IgD-negative memory B cell (primary cell): ENCODE measurements at regions not wholly inside any gene's neighbourhood (a gene's known extent, or its start where the extent isn't known, plus 50 kb on each side); places are given as distances from the start of the nearest gene placed in this dataset.

ENCODE experiments used
- H3K27ac Mint-ChIP-seq, 3 donors: one replicate each; pipeline ENCODE4 v1.8.0; 2020 to 2022; ENCODE audit warnings: mild to moderate bottlenecking in 3 of 3, mixed read lengths in 3 of 3, moderate library complexity in 1 of 3
- H3K27me3 Mint-ChIP-seq: one replicate; pipeline ENCODE4 v1.8.0; 2021; ENCODE audit warnings: mixed read lengths
- H3K36me3 Mint-ChIP-seq: one replicate; pipeline ENCODE4 v1.8.0; 2020; ENCODE audit warnings: mild to moderate bottlenecking, mixed read lengths
- H3K4me1 Mint-ChIP-seq, 3 donors: one replicate each; pipeline ENCODE4 v1.8.0; 2020 to 2022; ENCODE audit warnings: mixed read lengths in 3 of 3, mild to moderate bottlenecking in 1 of 3
- H3K4me3 Mint-ChIP-seq, 4 donors: one replicate each; pipeline ENCODE4 v1.8.0; 2020 to 2022; ENCODE audit warnings: mild to moderate bottlenecking in 4 of 4, mixed read lengths in 4 of 4, moderate library complexity in 3 of 4
- H3K9me3 Mint-ChIP-seq, 3 donors: one replicate each; pipeline ENCODE4 v1.8.0; 2020 to 2021; ENCODE audit warnings: mixed read lengths in 3 of 3, mild to moderate bottlenecking in 1 of 3

- Mint-ChIP-seq H3K27me3 (peaks cover 15% of the 10 kb centered on the region), H3K9me3 (no peaks in the 10 kb centered on the region), H3K4me1 (peaks cover 2 to 6% (median 5%) of the 10 kb centered on the region in 3 donors), H3K27ac (no peak overlapping the region), H3K4me3 (no peak overlapping the region), H3K36me3 (peaks cover 3% of the 10 kb centered on the region)
Observed at GRCh38 chr2:100222844-100223243, 80.5 kb upstream of the AFF3 start.

- Mint-ChIP-seq H3K36me3 (peaks cover 2% of the 10 kb centered on the region), H3K9me3 (no peaks in the 10 kb centered on the region), H3K4me3 (no peak overlapping the region), H3K4me1 (peaks cover 2 to 6% (median 4%) of the 10 kb centered on the region in 3 donors), H3K27me3 (peaks cover 3% of the 10 kb centered on the region), H3K27ac (no peak overlapping the region)
Observed at GRCh38 chr2:100218552-100218951, 76.2 kb upstream of the AFF3 start.

GRCh38 chr2:100217323-100217722 lies 74.9 kb upstream of the AFF3 start:
- H3K36me3 Mint-ChIP-seq = no peaks in the 10 kb centered on the region
- no peaks in the 10 kb centered on the region for H3K4me1 Mint-ChIP-seq
- no peak overlapping the region for H3K27ac Mint-ChIP-seq
- H3K9me3 Mint-ChIP-seq = no peaks in the 10 kb centered on the region
- peaks cover 7% of the 10 kb centered on the region for H3K27me3 Mint-ChIP-seq
- no peak overlapping the region for H3K4me3 Mint-ChIP-seq

GRCh38 chr2:100216015-100216414 lies 73.6 kb upstream of the AFF3 start:
- Mint-ChIP-seq H3K9me3 (no peaks in the 10 kb centered on the region), H3K27me3 (peaks cover 5% of the 10 kb centered on the region), H3K4me1 (no peaks in the 10 kb centered on the region), H3K27ac (peak overlapping the region in 1 of 3 donors; percentile 40), H3K36me3 (no peaks in the 10 kb centered on the region), H3K4me3 (no peak overlapping the region)

- Mint-ChIP-seq H3K9me3 (no peaks in the 10 kb centered on the region), H3K4me3 (no peak overlapping the region), H3K27me3 (peaks cover 5% of the 10 kb centered on the region), H3K4me1 (peaks cover 0 to under 1% (median 0%) of the 10 kb centered on the region in 3 donors), H3K36me3 (no peaks in the 10 kb centered on the region), H3K27ac (peak overlapping the region in 1 of 3 donors; percentile 74)
Observed at GRCh38 chr2:100215371-100215770, 73.0 kb upstream of the AFF3 start.

GRCh38 chr2:100214265-100214971 lies 72.0 kb upstream of the AFF3 start:
- H3K4me3 Mint-ChIP-seq = no peak overlapping the region
- peaks cover 0 to 1% (median 0%) of the 10 kb centered on the region in 3 donors for H3K9me3 Mint-ChIP-seq
- H3K4me1 Mint-ChIP-seq = peaks cover 0 to 5% (median 0%) of the 10 kb centered on the region in 3 donors
- H3K36me3 Mint-ChIP-seq = no peaks in the 10 kb centered on the region
- peaks cover 5% of the 10 kb centered on the region for H3K27me3 Mint-ChIP-seq
- no peak overlapping the region for H3K27ac Mint-ChIP-seq

- no peak overlapping the region for H3K4me3 Mint-ChIP-seq
- peaks cover 0 to 5% (median 0%) of the 10 kb centered on the region in 3 donors for H3K4me1 Mint-ChIP-seq
- H3K27me3 Mint-ChIP-seq = peaks cover 5% of the 10 kb centered on the region
- peaks cover 3% of the 10 kb centered on the region for H3K36me3 Mint-ChIP-seq
- H3K27ac Mint-ChIP-seq = no peak overlapping the region
- H3K9me3 Mint-ChIP-seq = peaks cover 0 to 1% (median 0%) of the 10 kb centered on the region in 3 donors
Observed at GRCh38 chr2:100213595-100213994, 71.2 kb upstream of the AFF3 start.

GRCh38 chr2:100212850-100213249 lies 70.5 kb upstream of the AFF3 start:
- peaks cover 5% of the 10 kb centered on the region for H3K27me3 Mint-ChIP-seq

GRCh38 chr2:100211521-100211920 lies 69.1 kb upstream of the AFF3 start:
- peaks cover 3% of the 10 kb centered on the region for H3K36me3 Mint-ChIP-seq
- no peak overlapping the region for H3K4me3 Mint-ChIP-seq
- peaks cover 0 to 1% (median 0%) of the 10 kb centered on the region in 3 donors for H3K9me3 Mint-ChIP-seq
- no peak overlapping the region for H3K27ac Mint-ChIP-seq
- H3K4me1 Mint-ChIP-seq = peaks cover 0 to 5% (median 0%) of the 10 kb centered on the region in 3 donors
- H3K27me3 Mint-ChIP-seq = peaks cover 5% of the 10 kb centered on the region

More at GRCh38 chr2:100212850-100213249, 70.5 kb upstream of the AFF3 start:
- Mint-ChIP-seq H3K27ac (no peak overlapping the region), H3K9me3 (peaks cover 0 to 1% (median 0%) of the 10 kb centered on the region in 3 donors), H3K4me1 (peaks cover 0 to 5% (median 0%) of the 10 kb centered on the region in 3 donors), H3K36me3 (peaks cover 3% of the 10 kb centered on the region), H3K4me3 (no peak overlapping the region)

- Mint-ChIP-seq H3K4me3 (peak overlapping the region in 1 of 4 donors; percentile 30), H3K36me3 (peaks cover 3% of the 10 kb centered on the region), H3K27me3 (peaks cover 5% of the 10 kb centered on the region), H3K9me3 (peaks cover 0 to 1% (median 0%) of the 10 kb centered on the region in 3 donors), H3K27ac (no peak overlapping the region), H3K4me1 (peaks cover 0 to 10% (median 0%) of the 10 kb centered on the region in 3 donors)
Observed at GRCh38 chr2:100208141-100208770, 65.9 kb upstream of the AFF3 start.

- H3K36me3 Mint-ChIP-seq = peaks cover 3% of the 10 kb centered on the region
- peaks cover 0 to 10% (median 0%) of the 10 kb centered on the region in 3 donors for H3K4me1 Mint-ChIP-seq
- no peak overlapping the region for H3K4me3 Mint-ChIP-seq
- H3K27me3 Mint-ChIP-seq = peaks cover 4% of the 10 kb centered on the region
- no peak overlapping the region for H3K27ac Mint-ChIP-seq
- H3K9me3 Mint-ChIP-seq = peaks cover 0 to 1% (median 0%) of the 10 kb centered on the region in 3 donors
Observed at GRCh38 chr2:100207411-100207885, 65.1 kb upstream of the AFF3 start.

- H3K4me1 Mint-ChIP-seq = peaks cover 0 to 10% (median 0%) of the 10 kb centered on the region in 3 donors
- peaks cover 6% of the 10 kb centered on the region for H3K27me3 Mint-ChIP-seq
- H3K27ac Mint-ChIP-seq = no peak overlapping the region
- H3K36me3 Mint-ChIP-seq = peaks cover 5% of the 10 kb centered on the region
- no peak overlapping the region for H3K4me3 Mint-ChIP-seq
- H3K9me3 Mint-ChIP-seq = peaks cover 0 to 3% (median 2%) of the 10 kb centered on the region in 3 donors
Observed at GRCh38 chr2:100206731-100207255, 64.4 kb upstream of the AFF3 start.

GRCh38 chr2:100205174-100205573 lies 62.8 kb upstream of the AFF3 start:
- peaks cover 6% of the 10 kb centered on the region for H3K27me3 Mint-ChIP-seq
- peaks cover 5% of the 10 kb centered on the region for H3K36me3 Mint-ChIP-seq

GRCh38 chr2:100202567-100202966 lies 60.2 kb upstream of the AFF3 start:
- peaks cover 0 to 4% (median 0%) of the 10 kb centered on the region in 3 donors for H3K4me1 Mint-ChIP-seq
- H3K9me3 Mint-ChIP-seq = peaks cover 0 to 2% (median 2%) of the 10 kb centered on the region in 3 donors
- peaks cover 6% of the 10 kb centered on the region for H3K27me3 Mint-ChIP-seq
- no peak overlapping the region for H3K27ac Mint-ChIP-seq
- peaks cover 2% of the 10 kb centered on the region for H3K36me3 Mint-ChIP-seq
- H3K4me3 Mint-ChIP-seq = no peak overlapping the region

More at GRCh38 chr2:100205174-100205573, 62.8 kb upstream of the AFF3 start:
- H3K9me3 Mint-ChIP-seq = peaks cover 0 to 3% (median 2%) of the 10 kb centered on the region in 3 donors
- peaks cover 0 to 8% (median 0%) of the 10 kb centered on the region in 3 donors for H3K4me1 Mint-ChIP-seq
- no peak overlapping the region for H3K27ac Mint-ChIP-seq
- no peak overlapping the region for H3K4me3 Mint-ChIP-seq

GRCh38 chr2:100200985-100201384 lies 58.6 kb upstream of the AFF3 start:
- Mint-ChIP-seq H3K4me3 (no peak overlapping the region), H3K36me3 (peaks cover 2% of the 10 kb centered on the region), H3K9me3 (peaks cover 0 to 2% (median 2%) of the 10 kb centered on the region in 3 donors), H3K27me3 (peaks cover 8% of the 10 kb centered on the region), H3K27ac (no peak overlapping the region), H3K4me1 (peaks cover 0 to 4% (median 0%) of the 10 kb centered on the region in 3 donors)
